ENCODE measurements at regions not wholly inside any gene's neighbourhood (a gene's known extent, or its start where the extent isn't known, plus 50 kb on each side); places are given as distances from the start of the nearest gene placed in this dataset.

DNA sequence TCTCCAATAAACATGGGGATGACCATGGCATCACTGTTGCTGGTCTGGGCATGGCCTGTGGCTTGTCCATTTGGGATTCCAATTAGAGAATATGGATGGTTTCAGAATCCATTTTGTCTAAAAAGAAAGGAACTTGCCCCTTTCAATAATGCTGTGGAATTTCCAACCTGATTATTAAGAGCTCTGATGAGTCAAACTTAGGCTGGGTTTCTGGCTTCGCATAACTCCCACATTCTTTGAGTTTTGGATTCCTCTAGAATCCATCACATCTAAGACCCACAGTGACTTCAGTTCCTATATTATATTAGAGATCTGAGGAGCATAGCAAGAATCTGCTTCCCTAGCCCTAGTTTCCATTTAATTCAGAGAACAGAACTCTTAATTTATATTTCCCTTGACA, 531.5 kb downstream of the TNS1 start:
- no peak overlapping the region for H3K4me3 ChIP-seq (replicated peaks; ENCODE audit: low read depth, low read length)
- DNase-seq (ENCODE audit: low read depth), result peak; percentile 16
- TF ChIP-seq, protein P1, sequence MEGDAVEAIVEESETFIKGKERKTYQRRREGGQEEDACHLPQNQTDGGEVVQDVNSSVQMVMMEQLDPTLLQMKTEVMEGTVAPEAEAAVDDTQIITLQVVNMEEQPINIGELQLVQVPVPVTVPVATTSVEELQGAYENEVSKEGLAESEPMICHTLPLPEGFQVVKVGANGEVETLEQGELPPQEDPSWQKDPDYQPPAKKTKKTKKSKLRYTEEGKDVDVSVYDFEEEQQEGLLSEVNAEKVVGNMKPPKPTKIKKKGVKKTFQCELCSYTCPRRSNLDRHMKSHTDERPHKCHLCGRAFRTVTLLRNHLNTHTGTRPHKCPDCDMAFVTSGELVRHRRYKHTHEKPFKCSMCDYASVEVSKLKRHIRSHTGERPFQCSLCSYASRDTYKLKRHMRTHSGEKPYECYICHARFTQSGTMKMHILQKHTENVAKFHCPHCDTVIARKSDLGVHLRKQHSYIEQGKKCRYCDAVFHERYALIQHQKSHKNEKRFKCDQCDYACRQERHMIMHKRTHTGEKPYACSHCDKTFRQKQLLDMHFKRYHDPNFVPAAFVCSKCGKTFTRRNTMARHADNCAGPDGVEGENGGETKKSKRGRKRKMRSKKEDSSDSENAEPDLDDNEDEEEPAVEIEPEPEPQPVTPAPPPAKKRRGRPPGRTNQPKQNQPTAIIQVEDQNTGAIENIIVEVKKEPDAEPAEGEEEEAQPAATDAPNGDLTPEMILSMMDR (IDR thresholded peaks at IDR 0.05; ENCODE audit: low read length, missing control alignments), result no peak

DNA sequence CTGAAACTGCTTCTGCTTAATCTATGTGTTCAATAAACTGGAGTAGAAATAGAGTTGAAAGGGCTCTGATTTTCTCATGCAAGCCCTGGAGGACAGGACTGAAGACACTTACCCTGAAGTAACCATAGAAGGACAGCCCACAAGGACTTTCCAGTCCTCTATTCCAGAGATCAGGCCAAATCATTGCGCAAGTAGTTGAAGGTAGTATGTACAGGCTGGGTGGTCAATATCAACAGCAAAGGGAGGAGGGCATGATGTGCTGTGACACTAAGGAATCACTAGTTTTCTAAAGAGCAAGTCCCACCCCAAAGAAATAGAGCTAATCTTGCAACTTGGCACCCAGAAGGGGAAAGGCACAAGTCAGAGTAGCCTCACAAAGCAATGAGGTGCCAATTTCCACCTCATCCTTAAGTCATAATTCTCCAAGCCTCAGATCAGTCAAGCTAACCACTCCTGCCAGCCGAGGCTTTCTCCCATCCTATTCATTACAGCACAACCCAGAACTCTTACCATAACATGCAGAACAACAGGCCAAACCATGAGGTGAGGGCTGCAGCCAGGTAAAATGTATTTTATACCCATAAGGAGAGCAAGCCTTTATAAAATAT, 533.5 kb downstream of the TNS1 start:
- H3K4me3 ChIP-seq (replicated peaks; ENCODE audit: low read depth, low read length), result no peak overlapping the region
- no peak for DNase-seq (ENCODE audit: low read depth)
- TF ChIP-seq, protein P1 (IDR thresholded peaks at IDR 0.05; ENCODE audit: low read length, missing control alignments), result no peak

DNA sequence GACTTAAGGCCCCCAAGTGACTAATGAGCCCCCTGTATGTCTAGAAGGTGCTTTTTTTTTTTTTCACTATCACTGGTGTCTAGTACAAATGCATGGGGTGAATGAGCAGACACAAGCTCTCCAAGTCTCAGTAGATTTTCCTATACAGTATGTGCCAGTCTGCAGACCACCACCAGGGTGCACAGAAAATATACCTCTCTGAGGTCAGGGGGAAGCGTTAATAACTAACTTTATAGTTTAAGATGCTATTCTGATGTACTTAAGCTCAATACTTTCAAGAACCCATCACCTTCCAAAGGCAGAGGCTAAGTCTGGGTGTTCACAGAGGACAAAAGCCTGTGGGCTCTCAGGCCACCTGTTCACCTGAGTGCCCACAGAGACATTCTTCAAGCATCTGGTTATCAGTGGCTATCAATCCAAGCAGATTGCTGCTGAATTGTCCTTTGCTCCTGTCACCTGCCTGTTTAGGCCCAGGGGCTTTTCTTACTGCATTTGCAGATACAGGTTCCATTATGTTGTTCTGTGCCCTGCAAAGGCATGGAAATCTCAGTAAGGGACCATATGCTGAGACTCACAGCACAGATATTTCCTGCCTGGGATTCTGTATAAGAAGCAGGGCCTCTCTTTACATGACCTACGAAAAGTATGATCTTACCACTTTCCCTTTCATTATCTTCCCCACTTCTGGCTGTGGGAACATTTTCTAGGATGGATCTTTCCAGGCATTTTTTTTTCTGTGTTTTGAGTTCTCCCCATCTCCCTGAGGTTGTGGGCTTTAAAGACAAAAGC, 534.6 kb downstream of the TNS1 start:
- DNase-seq (ENCODE audit: low read depth), result no peak
- TF ChIP-seq, protein P1 (IDR thresholded peaks at IDR 0.05; ENCODE audit: low read length, missing control alignments), result no peak
- no peak overlapping the region for H3K4me3 ChIP-seq (replicated peaks; ENCODE audit: low read depth, low read length)

DNA sequence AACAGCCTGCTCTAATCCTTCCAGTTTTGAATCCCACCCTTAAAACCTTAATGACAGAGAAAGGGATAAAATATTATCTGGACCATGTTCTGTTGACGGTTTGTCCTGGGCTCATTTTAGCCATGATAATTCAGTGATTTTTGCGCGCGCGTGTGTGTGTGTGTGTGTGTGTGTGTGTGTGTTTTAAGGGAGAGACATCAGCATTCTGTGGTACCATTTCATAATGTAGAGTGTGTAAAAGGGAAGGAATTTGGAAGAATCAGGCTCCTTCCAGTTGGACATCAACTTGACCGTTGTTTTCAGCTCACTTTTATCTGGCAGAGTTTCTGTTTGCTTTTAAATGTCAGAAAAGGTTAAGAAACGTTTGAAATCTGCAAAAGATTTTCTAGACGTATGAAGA, 535.5 kb downstream of the TNS1 start:
- TF ChIP-seq, protein P1 (IDR thresholded peaks at IDR 0.05; ENCODE audit: low read length, missing control alignments), result no peak
- no peak overlapping the region for H3K4me3 ChIP-seq (replicated peaks; ENCODE audit: low read depth, low read length)
- no peak for DNase-seq (ENCODE audit: low read depth)

DNA sequence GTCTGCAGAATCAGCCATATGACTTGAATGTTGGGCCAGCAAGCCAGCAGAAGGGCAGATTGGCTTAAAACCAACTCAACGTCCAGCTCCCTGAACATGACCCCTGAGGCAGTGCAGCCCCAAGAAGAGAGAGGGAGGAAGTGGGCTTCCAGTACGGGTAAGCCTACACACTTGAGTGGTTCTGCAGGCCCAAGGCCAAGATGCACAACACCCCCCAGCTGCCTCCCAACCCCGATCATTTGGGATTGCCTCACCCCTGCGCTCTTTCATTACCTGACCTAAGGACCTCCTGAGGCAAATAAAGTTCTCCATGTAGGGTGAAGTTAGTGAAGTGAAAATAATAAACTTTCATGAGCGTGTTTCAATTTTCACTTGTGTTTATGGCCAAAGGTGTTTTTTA, 536.0 kb downstream of the TNS1 start:
- H3K4me3 ChIP-seq (replicated peaks; ENCODE audit: low read depth, low read length), result no peak overlapping the region
- TF ChIP-seq, protein P1 (IDR thresholded peaks at IDR 0.05; ENCODE audit: low read length, missing control alignments), result no peak
- DNase-seq (ENCODE audit: low read depth), result no peak

DNA sequence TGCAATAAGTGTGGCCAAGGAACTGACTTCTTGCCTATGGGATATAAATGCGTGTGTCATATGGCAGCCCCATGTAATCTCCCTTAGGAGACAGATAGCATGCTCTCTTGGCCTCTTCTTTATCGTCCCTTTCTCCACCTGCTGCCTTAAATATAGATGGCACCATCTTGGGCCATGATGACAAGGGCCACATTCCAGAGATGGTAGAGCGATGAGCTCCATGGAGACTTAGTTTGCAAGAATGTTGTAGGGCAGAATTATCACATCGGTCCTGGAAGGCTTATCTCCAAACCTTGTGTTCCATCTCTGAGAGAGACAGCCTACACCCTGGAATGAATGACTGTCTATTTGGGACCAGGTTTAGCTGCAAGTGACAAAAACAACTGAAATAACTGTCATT, 536.7 kb downstream of the TNS1 start:
- no peak for DNase-seq (ENCODE audit: low read depth)
- TF ChIP-seq, protein P1 (IDR thresholded peaks at IDR 0.05; ENCODE audit: low read length, missing control alignments), result no peak
- no peak overlapping the region for H3K4me3 ChIP-seq (replicated peaks; ENCODE audit: low read depth, low read length)

Data from fibroblast of pulmonary artery (primary cell).